Colonic mucosa (tissue), 4 donors: ENCODE measurements at regions not wholly inside any gene's neighbourhood (a gene's known extent, or its start where the extent isn't known, plus 50 kb on each side); places are given as distances from the start of the nearest gene placed in this dataset.

Experiments
- DNase-seq: peaks from one replicate; pipeline ENCODE4 v3.0.0-alpha.2; 2020
- H3K27ac ChIP-seq: fragments of 200-600 bp; one replicate; pipeline ENCODE4 v1.8.0; 2021
- H3K27me3 ChIP-seq: fragments of 200-600 bp; one replicate; pipeline ENCODE4 v1.8.0; 2021
- H3K36me3 ChIP-seq: fragments of 200-600 bp; one replicate; pipeline ENCODE4 v1.8.0; 2021
- H3K4me1 ChIP-seq: fragments of 200-600 bp; one replicate; pipeline ENCODE4 v1.8.0; 2021; ENCODE audit warnings: mild to moderate bottlenecking
- H3K4me3 ChIP-seq: fragments of 200-600 bp; one replicate; pipeline ENCODE4 v1.8.0; 2021
- H3K9ac ChIP-seq, 2 donors: one replicate each; pipeline ENCODE4 v1.7.0; 2013; ENCODE audit warnings: control low read depth in 2 of 2, low read depth in 2 of 2, low read length in 2 of 2
- H3K9me3 ChIP-seq: fragments of 200-600 bp; one replicate; pipeline ENCODE4 v1.8.0; 2021
- CTCF ChIP-seq: fragments of 200-600 bp; IDR thresholded peaks from one replicate; pipeline ENCODE4 v1.8.0; 2022; ENCODE audit warnings: antibody characterized with exemption, mild to moderate bottlenecking
- intact Hi-C: fragments of 100-400 bp; cut with DNase I; formaldehyde crosslinking; loops from one replicate; pipeline ENCODE4 v1.14.1; 2022
- donor health status: healthy.
- donor health status: DM: no; HTN: no; CAD: no.
- donor health status: DM: no; HTN: no; CAD: no.

GRCh38 chr18:47389210-47389609, 137.8 kb upstream of the SKOR2 start:
- Histone ChIP-seq H3K36me3 (no peaks in the 10 kb centered on the region), H3K4me3 (no peak overlapping the region), H3K9ac (no peak overlapping the region), H3K27me3 (no peaks in the 10 kb centered on the region), H3K9me3 (no peaks in the 10 kb centered on the region), H3K27ac (no peak overlapping the region), H3K4me1 (no peaks in the 10 kb centered on the region)
- no peak for TF ChIP-seq CTCF
- no peak for DNase-seq
- intact Hi-C loops, result no loop called here

GRCh38 chr18:47387864-47388263, 136.4 kb upstream of the SKOR2 start:
- H3K4me3 ChIP-seq, result no peak overlapping the region
- H3K9me3 ChIP-seq, result no peaks in the 10 kb centered on the region
- H3K4me1 ChIP-seq, result no peaks in the 10 kb centered on the region
- H3K9ac ChIP-seq, result no peak overlapping the region
- DNase-seq, result no peak
- intact Hi-C loops, result no loop called here
- no peak for TF ChIP-seq CTCF
- no peaks in the 10 kb centered on the region for H3K27me3 ChIP-seq
- H3K36me3 ChIP-seq, result no peaks in the 10 kb centered on the region
- H3K27ac ChIP-seq, result no peak overlapping the region

GRCh38 chr18:47383729-47384128, 132.3 kb upstream of the SKOR2 start:
- intact Hi-C loops, result no loop called here
- DNase-seq, result no peak
- Histone ChIP-seq H3K4me3 (no peak overlapping the region), H3K27ac (no peak overlapping the region), H3K9me3 (no peaks in the 10 kb centered on the region), H3K36me3 (no peaks in the 10 kb centered on the region), H3K9ac (no peak overlapping the region), H3K4me1 (no peaks in the 10 kb centered on the region), H3K27me3 (no peaks in the 10 kb centered on the region)
- TF ChIP-seq CTCF, result no peak

GRCh38 chr18:47381975-47382570, 130.6 kb upstream of the SKOR2 start:
- Histone ChIP-seq H3K27ac (no peak overlapping the region), H3K9ac (no peak overlapping the region), H3K4me1 (no peaks in the 10 kb centered on the region), H3K36me3 (no peaks in the 10 kb centered on the region), H3K27me3 (no peaks in the 10 kb centered on the region), H3K9me3 (no peaks in the 10 kb centered on the region), H3K4me3 (no peak overlapping the region)
- intact Hi-C loops, result no loop called here
- no peak for DNase-seq
- TF ChIP-seq CTCF, result no peak

GRCh38 chr18:47380153-47380552, 128.7 kb upstream of the SKOR2 start:
- TF ChIP-seq CTCF, result no peak
- no peak overlapping the region for H3K27ac ChIP-seq
- no peaks in the 10 kb centered on the region for H3K36me3 ChIP-seq
- no peaks in the 10 kb centered on the region for H3K4me1 ChIP-seq
- no peak for DNase-seq
- no peak overlapping the region for H3K9ac ChIP-seq
- intact Hi-C loops, result no loop called here
- no peaks in the 10 kb centered on the region for H3K9me3 ChIP-seq
- no peaks in the 10 kb centered on the region for H3K27me3 ChIP-seq
- H3K4me3 ChIP-seq, result no peak overlapping the region
